22Rv1 (cell line): ENCODE measurements at regions not wholly inside any gene's neighbourhood (a gene's known extent, or its start where the extent isn't known, plus 50 kb on each side); places are given as distances from the start of the nearest gene placed in this dataset.

ENCODE experiments used
- H3K27ac ChIP-seq: fragments of 450-650 bp; 2 replicates; pipeline ENCODE4 v1.5.1; 2017
- ZFX ChIP-seq: fragments of 450-650 bp; IDR thresholded peaks from 2 replicates; pipeline ENCODE4 v1.6.1; 2017; ENCODE audit warnings: antibody characterized with exemption, borderline replicate concordance
- TF ChIP-seq, protein P1 (sequence below): fragments of 450-650 bp; IDR thresholded peaks from 2 replicates; pipeline ENCODE4 v1.5.1; 2017; ENCODE audit warnings: mild to moderate bottlenecking

DNA sequence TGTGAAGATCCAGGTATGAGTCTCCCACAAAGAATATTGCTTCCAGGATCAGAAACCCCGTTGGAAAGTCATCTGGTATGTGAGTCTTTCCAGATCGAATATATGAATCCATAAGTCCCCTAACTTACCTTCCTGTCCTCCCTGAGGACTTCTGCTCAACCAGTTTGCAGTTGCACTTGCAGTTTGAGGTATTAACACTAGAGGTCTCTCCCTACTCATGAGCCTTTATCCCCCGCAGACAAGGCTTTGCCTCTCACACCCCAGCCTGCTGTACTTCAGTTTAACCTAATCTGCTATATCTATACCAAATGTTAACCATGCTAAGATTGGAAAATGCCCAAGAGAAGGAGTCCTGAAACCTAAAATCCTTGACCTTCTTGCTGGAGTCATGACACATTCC lies 135.3 kb upstream of the DEFB112 start:
- TF ChIP-seq ZFX = no peak
- TF ChIP-seq, protein P1, sequence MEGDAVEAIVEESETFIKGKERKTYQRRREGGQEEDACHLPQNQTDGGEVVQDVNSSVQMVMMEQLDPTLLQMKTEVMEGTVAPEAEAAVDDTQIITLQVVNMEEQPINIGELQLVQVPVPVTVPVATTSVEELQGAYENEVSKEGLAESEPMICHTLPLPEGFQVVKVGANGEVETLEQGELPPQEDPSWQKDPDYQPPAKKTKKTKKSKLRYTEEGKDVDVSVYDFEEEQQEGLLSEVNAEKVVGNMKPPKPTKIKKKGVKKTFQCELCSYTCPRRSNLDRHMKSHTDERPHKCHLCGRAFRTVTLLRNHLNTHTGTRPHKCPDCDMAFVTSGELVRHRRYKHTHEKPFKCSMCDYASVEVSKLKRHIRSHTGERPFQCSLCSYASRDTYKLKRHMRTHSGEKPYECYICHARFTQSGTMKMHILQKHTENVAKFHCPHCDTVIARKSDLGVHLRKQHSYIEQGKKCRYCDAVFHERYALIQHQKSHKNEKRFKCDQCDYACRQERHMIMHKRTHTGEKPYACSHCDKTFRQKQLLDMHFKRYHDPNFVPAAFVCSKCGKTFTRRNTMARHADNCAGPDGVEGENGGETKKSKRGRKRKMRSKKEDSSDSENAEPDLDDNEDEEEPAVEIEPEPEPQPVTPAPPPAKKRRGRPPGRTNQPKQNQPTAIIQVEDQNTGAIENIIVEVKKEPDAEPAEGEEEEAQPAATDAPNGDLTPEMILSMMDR = peak; percentile 33
- no peak overlapping the region for H3K27ac ChIP-seq

DNA sequence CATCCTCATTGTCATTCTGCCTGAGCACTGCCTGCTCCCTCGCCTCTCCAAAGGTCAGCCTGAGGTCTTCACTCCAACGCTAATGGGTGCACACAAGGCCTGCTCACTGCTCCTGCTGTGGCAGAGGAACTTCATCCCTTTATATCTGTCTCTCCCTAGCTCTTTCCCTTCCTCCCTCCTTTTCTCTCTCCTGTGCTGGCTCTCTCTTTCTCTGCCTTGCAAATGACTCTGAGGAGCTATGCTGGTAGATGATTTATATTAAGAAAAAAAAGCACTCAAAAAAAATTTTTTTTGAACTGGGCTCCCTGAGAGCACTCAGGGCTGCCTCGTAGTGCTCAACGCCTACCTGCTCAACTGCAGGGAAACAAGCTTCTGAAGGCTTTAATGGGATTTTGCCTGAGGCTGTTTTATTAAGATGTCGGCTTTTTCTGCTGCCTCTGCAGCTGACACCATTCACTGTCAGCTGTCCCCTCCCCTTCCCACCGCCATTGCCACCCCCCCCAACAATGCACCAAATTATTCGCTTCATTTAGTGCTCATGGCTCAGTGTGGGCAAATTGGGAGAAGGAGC lies 137.7 kb upstream of the DEFB112 start:
- no peak overlapping the region for H3K27ac ChIP-seq
- TF ChIP-seq ZFX = no peak
- TF ChIP-seq, protein P1 = no peak

DNA sequence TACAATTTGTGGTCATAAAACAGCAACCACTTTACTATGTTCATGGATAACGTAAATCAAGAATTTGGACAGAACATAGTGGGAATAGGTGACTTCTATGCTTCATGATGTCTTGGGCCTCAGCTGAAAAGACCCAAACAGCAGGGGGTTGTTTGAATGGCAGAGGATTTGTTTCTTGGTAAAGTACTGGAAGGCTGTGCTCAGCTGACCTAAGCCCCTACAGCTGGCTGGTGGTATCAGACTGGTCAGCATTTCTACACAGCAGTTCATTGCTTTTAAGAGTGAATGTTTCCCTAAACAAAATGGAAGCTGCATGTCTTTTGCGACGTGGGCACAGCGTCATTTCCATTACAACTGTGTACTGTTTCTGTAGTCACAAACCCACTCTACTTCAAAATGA lies 148.5 kb upstream of the DEFB112 start:
- TF ChIP-seq, protein P1 = no peak
- no peak for TF ChIP-seq ZFX
- H3K27ac ChIP-seq = no peak overlapping the region

DNA sequence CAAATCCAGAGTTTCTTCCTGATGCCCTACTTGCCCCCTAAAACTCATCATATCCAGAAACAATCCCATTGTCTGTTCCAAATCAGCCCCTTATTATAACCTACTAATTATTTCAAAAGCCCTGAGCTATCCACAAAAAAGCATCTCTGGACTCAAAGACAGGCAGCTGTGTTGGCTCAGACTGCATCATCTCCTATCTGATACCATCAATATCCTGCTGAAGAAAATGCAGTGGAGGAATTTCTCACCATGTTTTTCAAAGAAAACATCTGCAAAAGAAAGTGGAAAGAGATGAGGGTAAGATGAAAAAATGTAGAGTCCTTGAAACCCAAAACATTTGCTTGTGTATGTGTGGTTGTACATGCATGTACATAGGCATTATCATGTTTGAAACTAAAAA lies 153.0 kb upstream of the DEFB112 start:
- TF ChIP-seq ZFX = no peak
- TF ChIP-seq, protein P1 = no peak
- H3K27ac ChIP-seq = no peak overlapping the region

DNA sequence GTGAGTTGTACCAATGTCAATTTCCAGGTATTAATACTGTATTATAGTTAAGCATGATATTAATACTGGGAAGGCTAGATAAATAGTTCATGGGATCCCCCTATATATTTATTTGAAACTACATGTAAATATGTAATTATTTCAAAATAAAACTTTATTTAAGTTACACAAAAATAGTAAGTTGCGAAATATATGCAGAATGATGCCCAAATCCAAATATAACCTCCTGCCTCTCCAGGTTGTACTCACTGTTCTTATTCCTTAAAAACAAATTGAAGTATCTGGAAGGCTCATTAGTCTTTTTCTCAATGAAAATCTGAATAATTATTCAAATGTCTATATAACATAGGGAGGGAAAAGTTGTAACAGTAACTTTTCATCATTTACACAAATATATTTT lies 161.9 kb upstream of the DEFB112 start:
- TF ChIP-seq ZFX = no peak
- TF ChIP-seq, protein P1 = no peak
- H3K27ac ChIP-seq = no peak overlapping the region

DNA sequence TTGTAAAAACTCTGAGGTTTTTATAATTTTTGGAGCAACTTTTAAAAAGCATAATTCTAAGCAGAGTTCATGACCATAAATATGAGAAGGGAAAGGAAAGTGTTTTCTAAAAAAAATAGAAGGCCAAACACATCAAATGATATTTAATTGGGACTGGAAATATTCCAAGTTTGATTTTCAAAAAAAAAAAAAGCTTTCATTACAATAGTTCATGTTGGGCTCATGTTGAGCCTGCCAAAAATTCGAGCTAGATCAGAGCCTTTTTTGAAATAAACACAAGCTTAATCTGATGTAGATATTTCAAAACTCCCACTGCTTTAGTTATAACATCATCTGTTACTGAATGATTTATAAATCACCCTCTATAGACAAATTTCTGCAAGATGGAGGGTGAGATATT lies 163.4 kb upstream of the DEFB112 start:
- TF ChIP-seq, protein P1 = no peak
- TF ChIP-seq ZFX = no peak
- H3K27ac ChIP-seq = no peak overlapping the region

DNA sequence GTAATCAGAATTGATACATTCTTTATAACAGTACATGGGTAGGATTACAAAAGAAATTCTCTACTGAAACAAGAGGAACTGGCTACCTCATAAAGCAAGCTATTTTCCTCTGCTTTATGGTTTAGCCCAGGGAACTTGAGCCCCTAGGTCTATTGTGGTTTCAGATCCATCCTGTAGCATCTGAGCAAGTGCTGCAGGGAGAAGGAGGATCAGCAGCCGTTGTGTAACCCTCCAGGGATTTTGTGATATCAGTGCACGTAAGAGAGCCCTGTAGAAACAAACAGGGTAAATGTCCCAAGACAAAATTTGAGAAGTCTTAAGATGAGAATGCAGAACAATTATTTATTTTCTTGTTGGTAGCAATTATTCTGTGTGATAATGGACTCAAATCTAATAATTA lies 165.2 kb upstream of the DEFB112 start:
- no peak for TF ChIP-seq ZFX
- TF ChIP-seq, protein P1 = no peak

More for the DNA sequence above, 165.2 kb upstream of the DEFB112 start:
- no peak overlapping the region for H3K27ac ChIP-seq
